ENCODE measurements at regions not wholly inside any gene's neighbourhood (a gene's known extent, or its start where the extent isn't known, plus 50 kb on each side); places are given as distances from the start of the nearest gene placed in this dataset.

- H3K4me3 ChIP-seq: no peak overlapping the region
- intact Hi-C loops (cut with micrococcal nuclease; ENCODE audit: unreplicated experiment): no loop called here
- H3K9ac ChIP-seq (ENCODE audit: control insufficient read depth, insufficient read depth, low read length): no peak overlapping the region
- no peaks in the 10 kb centered on the region for H3K36me3 ChIP-seq (ENCODE audit: control insufficient read depth in 2 of 2, insufficient read depth in 2 of 2, low read length in 1 of 2)
- SMC1A ChIA-PET (ENCODE audit: uncharacterized antibody, unreplicated experiment): no interaction called here
- CTCF ChIA-PET: no interaction called here
- no peaks in the 10 kb centered on the region for H3K79me2 ChIP-seq (ENCODE audit: control insufficient read depth, insufficient read depth, low read length)
- DNase-seq (ENCODE audit: low read depth, low spot score) (no peak), FAIRE-seq (no peak), ATAC-seq (no peak)
- H2AFZ ChIP-seq (ENCODE audit: control insufficient read depth, low read depth, low read length): no peak overlapping the region
- RAD21 ChIA-PET (ENCODE audit: unreplicated experiment): no interaction called here
- in situ Hi-C loops (cut with MboI): no loop called here
- H3K4me2 ChIP-seq (ENCODE audit: control insufficient read depth, insufficient read depth): no peak overlapping the region
- no TSS peak for BruUV-seq (replicated peaks)
- H4K20me1 ChIP-seq (ENCODE audit: control insufficient read depth, insufficient read depth): no peaks in the 10 kb centered on the region
- no peaks in the 10 kb centered on the region for H3K9me3 ChIP-seq (replicated peaks; ENCODE audit: control insufficient read depth, insufficient read depth, low read length)
- H3K27ac ChIP-seq (ENCODE audit: control insufficient read depth, insufficient read depth): no peak overlapping the region
- no peaks in the 10 kb centered on the region for H3K27me3 ChIP-seq (replicated peaks in 1 of 2; ENCODE audit: control insufficient read depth in 2 of 2, insufficient read depth in 2 of 2, low read length in 1 of 2)
- 14% methylated on average over 3 of the region's 3 CpGs for WGBS (ENCODE audit: insufficient coverage, insufficient replicate concordance, low lambda C conversion rate, missing lambda C conversion rate)
- POLR2A ChIA-PET: no interaction called here
- no peaks in the 10 kb centered on the region for H3K4me1 ChIP-seq (ENCODE audit: control insufficient read depth, insufficient read depth, low read length)
- no peak for TF ChIP-seq ZBTB11 (CRISPR knock-in tag; IDR thresholded peaks at IDR 0.05)
- no peak for TF ChIP-seq POLR2A (IDR thresholded peaks at IDR 0.05; ENCODE audit: low read depth, low read length)
- no peak for TF ChIP-seq ZNF592 (IDR thresholded peaks at IDR 0.05)
- TF ChIP-seq MTA2 (IDR thresholded peaks at IDR 0.05; ENCODE audit: low read depth): no peak
- TF ChIP-seq HDAC2 (IDR thresholded peaks at IDR 0.05): no peak
- no peak for TF ChIP-seq NKRF (conservative IDR thresholded peaks at IDR 0.05)
- TF ChIP-seq BCLAF1 (IDR thresholded peaks at IDR 0.05): no peak
- TF ChIP-seq HSF1 (IDR thresholded peaks at IDR 0.05; ENCODE audit: low read depth, low read length): no peak
- no peak for TF ChIP-seq EZH2 (IDR thresholded peaks at IDR 0.05; ENCODE audit: borderline replicate concordance, control insufficient read depth, low read depth, low read length)
- no peak for TF ChIP-seq MEF2A (IDR thresholded peaks at IDR 0.05; ENCODE audit: insufficient read depth, low read depth, low read length)
These were observed 771.6 kb upstream of the ZNF608 start for GRCh38 chr5:125517973-125518550.

Measured in GM12878 (cell line).